Loucy (cell line): ENCODE measurements at regions not wholly inside any gene's neighbourhood (a gene's known extent, or its start where the extent isn't known, plus 50 kb on each side); places are given as distances from the start of the nearest gene placed in this dataset.

ENCODE experiments used
- H2AFZ ChIP-seq: fragments of 200-600 bp; sonication (generic); 2 replicates; pipeline ENCODE4 v1.6.0; 2016; ENCODE audit warnings: antibody characterized with exemption, mild to moderate bottlenecking, low read length, moderate library complexity
- H3F3A ChIP-seq: fragments of 200-600 bp; 2 replicates; pipeline ENCODE4 v1.6.0; 2016; ENCODE audit warnings: antibody characterized with exemption, low read depth, mild to moderate bottlenecking
- H3K27me3 ChIP-seq: fragments of 200-600 bp; sonication (generic); 2 replicates; pipeline ENCODE4 v1.6.1; 2014; ENCODE audit warnings: low read length, mild to moderate bottlenecking; ENCODE audit not compliant: insufficient read depth, poor library complexity, severe bottlenecking
- H3K36me3 ChIP-seq: fragments of 200-600 bp; sonication (generic); 2 replicates; pipeline ENCODE4 v1.6.1; 2016; ENCODE audit warnings: low read length; ENCODE audit not compliant: insufficient read depth
- H3K4me1 ChIP-seq: fragments of 200-600 bp; sonication (generic); 2 replicates; pipeline ENCODE4 v1.5.1; 2014; ENCODE audit warnings: low read length, mild to moderate bottlenecking; ENCODE audit not compliant: insufficient read depth, poor library complexity, severe bottlenecking
- H3K4me2 ChIP-seq: fragments of 200-600 bp; sonication (generic); 2 replicates; pipeline ENCODE4 v1.6.0; 2014; ENCODE audit warnings: antibody characterized with exemption, low read length, low read depth, mild to moderate bottlenecking; ENCODE audit not compliant: poor library complexity, severe bottlenecking
- H3K4me3 ChIP-seq: fragments of 200-600 bp; sonication (generic); 2 replicates; pipeline ENCODE4 v1.5.1; 2014; ENCODE audit warnings: low read length, mild to moderate bottlenecking, mixed read lengths; ENCODE audit not compliant: poor library complexity, severe bottlenecking
- H3K79me2 ChIP-seq: fragments of 200-600 bp; sonication (generic); 2 replicates; pipeline ENCODE4 v1.6.1; 2014; ENCODE audit warnings: low read length; ENCODE audit not compliant: insufficient read depth
- H3K9ac ChIP-seq: fragments of 200-600 bp; sonication (generic); 2 replicates; pipeline ENCODE4 v1.6.0; 2014; ENCODE audit warnings: mild to moderate bottlenecking, low read depth, low read length, moderate library complexity; ENCODE audit not compliant: poor library complexity, severe bottlenecking
- H3K9me2 ChIP-seq: fragments of 200-600 bp; sonication (generic); replicated peaks from 2 replicates; pipeline ENCODE4 v1.6.1; 2016; ENCODE audit warnings: low read depth, low read length, mixed read lengths
- H3K9me3 ChIP-seq: fragments of 200-600 bp; sonication (generic); 2 replicates; pipeline ENCODE4 v1.6.1; 2014; ENCODE audit warnings: mild to moderate bottlenecking, antibody characterized with exemption, low read length, low read depth; ENCODE audit not compliant: insufficient read depth
- H4K20me1 ChIP-seq: fragments of 200-600 bp; sonication (generic); 2 replicates; pipeline ENCODE4 v1.6.0; 2014; ENCODE audit warnings: antibody characterized with exemption, low read length, mild to moderate bottlenecking; ENCODE audit not compliant: insufficient read depth, poor library complexity, severe bottlenecking
- EZH2phosphoT487 ChIP-seq: fragments of 200-600 bp; IDR thresholded peaks from 2 replicates; pipeline ENCODE4 v1.6.1; 2018; ENCODE audit warnings: antibody characterized with exemption, mild to moderate bottlenecking, moderate library complexity, borderline replicate concordance
- TF ChIP-seq, protein P1 (sequence below): fragments of 200-600 bp; sonication (generic); conservative IDR thresholded peaks from 2 replicates; pipeline ENCODE4 v1.5.1; 2014; ENCODE audit warnings: mild to moderate bottlenecking, antibody characterized with exemption, low read length

DNA sequence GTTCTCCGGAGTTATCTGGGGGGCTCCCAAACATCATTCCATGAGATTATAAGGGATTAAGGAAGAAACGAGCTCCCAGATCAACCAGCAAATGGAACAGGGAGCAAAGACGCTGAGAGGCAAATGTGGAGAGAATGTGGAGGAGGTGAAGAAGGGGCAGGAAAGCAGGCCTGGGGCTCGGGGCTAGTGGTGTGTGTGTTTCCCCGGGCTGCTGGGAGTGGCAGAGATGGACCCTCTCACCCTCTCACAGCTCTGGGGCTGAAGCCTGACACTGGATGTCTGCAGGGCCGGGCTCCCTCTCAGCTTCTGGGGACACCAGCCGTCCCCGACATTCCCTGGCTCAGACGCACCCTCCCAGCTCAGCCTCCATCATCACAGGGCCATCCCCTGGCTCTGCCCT, 212.6 kb downstream of the THBS2 start:
- Histone ChIP-seq H3K9me2 (no peaks in the 10 kb centered on the region), H3K27me3 (no peaks in the 10 kb centered on the region), H3F3A (no peaks in the 10 kb centered on the region), H3K4me3 (no peak overlapping the region), H3K4me2 (no peak overlapping the region), H3K4me1 (no peaks in the 10 kb centered on the region), H3K9ac (no peak overlapping the region), H2AFZ (no peak overlapping the region), H3K9me3 (peaks cover 13% of the 10 kb centered on the region; the same call in 1 of the 2 replicates), H3K36me3 (no peaks in the 10 kb centered on the region), H3K79me2 (no peaks in the 10 kb centered on the region), H4K20me1 (no peaks in the 10 kb centered on the region)
- TF ChIP-seq EZH2phosphoT487, result no peak
- TF ChIP-seq, protein P1, sequence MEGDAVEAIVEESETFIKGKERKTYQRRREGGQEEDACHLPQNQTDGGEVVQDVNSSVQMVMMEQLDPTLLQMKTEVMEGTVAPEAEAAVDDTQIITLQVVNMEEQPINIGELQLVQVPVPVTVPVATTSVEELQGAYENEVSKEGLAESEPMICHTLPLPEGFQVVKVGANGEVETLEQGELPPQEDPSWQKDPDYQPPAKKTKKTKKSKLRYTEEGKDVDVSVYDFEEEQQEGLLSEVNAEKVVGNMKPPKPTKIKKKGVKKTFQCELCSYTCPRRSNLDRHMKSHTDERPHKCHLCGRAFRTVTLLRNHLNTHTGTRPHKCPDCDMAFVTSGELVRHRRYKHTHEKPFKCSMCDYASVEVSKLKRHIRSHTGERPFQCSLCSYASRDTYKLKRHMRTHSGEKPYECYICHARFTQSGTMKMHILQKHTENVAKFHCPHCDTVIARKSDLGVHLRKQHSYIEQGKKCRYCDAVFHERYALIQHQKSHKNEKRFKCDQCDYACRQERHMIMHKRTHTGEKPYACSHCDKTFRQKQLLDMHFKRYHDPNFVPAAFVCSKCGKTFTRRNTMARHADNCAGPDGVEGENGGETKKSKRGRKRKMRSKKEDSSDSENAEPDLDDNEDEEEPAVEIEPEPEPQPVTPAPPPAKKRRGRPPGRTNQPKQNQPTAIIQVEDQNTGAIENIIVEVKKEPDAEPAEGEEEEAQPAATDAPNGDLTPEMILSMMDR, result no peak

DNA sequence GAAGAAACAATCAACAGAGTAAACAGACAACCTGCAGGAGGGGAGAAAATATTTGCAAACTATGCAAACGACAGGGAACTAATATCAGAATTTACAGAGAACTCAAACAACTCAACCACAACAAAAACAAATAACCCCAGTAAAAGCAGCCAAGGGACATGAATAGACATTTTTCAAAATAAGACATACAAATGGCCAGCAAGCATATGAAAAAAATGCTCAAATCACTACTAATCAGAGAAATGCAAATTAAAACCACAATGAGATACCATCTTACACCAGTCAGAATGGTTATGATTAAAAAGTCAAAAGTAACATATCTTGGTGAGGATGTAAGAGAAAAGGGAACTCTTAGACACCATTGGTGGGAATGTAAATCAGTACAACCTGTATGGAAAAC, 215.0 kb downstream of the THBS2 start:
- no peaks in the 10 kb centered on the region for H4K20me1 ChIP-seq
- no peaks in the 10 kb centered on the region for H3F3A ChIP-seq
- H3K36me3 ChIP-seq, result no peaks in the 10 kb centered on the region
- no peaks in the 10 kb centered on the region for H3K79me2 ChIP-seq
- TF ChIP-seq, protein P1, result no peak
- no peak for TF ChIP-seq EZH2phosphoT487
- no peaks in the 10 kb centered on the region for H3K4me1 ChIP-seq
- H3K4me3 ChIP-seq, result no peak overlapping the region
- no peak overlapping the region for H3K9ac ChIP-seq
- H3K27me3 ChIP-seq, result no peaks in the 10 kb centered on the region
- H3K9me3 ChIP-seq, result peaks cover 20% of the 10 kb centered on the region; the same call in 1 of the 2 replicates
- H2AFZ ChIP-seq, result no peak overlapping the region
- no peaks in the 10 kb centered on the region for H3K9me2 ChIP-seq
- H3K4me2 ChIP-seq, result no peak overlapping the region

DNA sequence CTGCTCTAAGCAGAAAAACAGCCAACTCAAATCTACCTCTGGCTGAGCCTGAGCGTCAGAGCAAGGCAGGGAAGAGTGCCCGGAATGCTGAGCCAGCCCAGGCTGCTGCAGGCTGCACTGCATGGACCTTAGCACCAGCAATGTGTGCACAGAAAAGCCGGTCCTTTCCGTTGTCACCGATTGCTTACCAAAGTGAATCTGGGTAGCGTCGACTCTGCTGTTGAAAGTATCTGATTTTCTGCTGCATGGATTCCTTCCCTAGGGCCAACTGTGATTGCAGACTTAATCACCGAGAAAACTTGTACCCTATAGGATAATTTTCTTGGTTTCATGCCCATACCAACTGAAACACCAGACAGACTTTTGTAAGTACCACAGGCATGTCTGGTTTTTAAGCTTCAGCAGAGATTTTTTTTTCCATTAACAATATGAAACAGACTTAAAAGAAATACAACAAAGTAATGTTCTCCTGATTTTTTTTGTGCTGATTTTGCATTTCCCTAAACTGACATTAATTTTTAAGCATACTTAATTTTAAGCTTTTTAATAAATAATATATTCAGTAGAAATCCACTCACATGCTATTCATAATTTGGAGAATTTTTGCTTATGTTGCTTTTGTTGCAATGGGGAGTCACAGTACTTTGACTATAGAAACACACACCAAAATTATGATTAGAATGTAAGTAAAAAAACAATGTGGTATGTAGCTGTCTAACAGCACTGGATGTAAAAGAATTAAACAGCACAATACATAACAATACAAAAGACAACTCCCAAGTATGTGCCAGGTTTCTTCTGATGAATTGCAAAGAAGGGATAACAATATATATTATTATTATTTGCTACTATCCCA, 218.0 kb downstream of the THBS2 start:
- no peak overlapping the region for H3K4me2 ChIP-seq
- H3K36me3 ChIP-seq, result no peaks in the 10 kb centered on the region
- H3K9ac ChIP-seq, result no peak overlapping the region
- H3K4me1 ChIP-seq, result no peaks in the 10 kb centered on the region
- H3K27me3 ChIP-seq, result no peaks in the 10 kb centered on the region
- H4K20me1 ChIP-seq, result no peaks in the 10 kb centered on the region
- no peaks in the 10 kb centered on the region for H3F3A ChIP-seq
- H3K79me2 ChIP-seq, result no peaks in the 10 kb centered on the region
- no peak overlapping the region for H3K4me3 ChIP-seq
- peaks cover 19% of the 10 kb centered on the region; the same call in 1 of the 2 replicates for H3K9me3 ChIP-seq
- H3K9me2 ChIP-seq, result no peaks in the 10 kb centered on the region
- H2AFZ ChIP-seq, result no peak overlapping the region
- TF ChIP-seq EZH2phosphoT487, result no peak
- TF ChIP-seq, protein P1, result no peak
